Memory B cell (primary cell): ENCODE measurements at regions not wholly inside any gene's neighbourhood (a gene's known extent, or its start where the extent isn't known, plus 50 kb on each side); places are given as distances from the start of the nearest gene placed in this dataset.

ENCODE experiments used
- ATAC-seq: fragments of 150-1000 bp; cut with Tn5 transposase; 2 replicates; pipeline ENCODE4 v1.10.0; 2021; ENCODE audit warnings: low read depth, mild to moderate bottlenecking, moderate library complexity
- DNase-seq, 2 donors: peaks; one replicate each; pipeline ENCODE4 v3.0.0; 2022; ENCODE audit warnings: low spot score in 2 of 2
- H3K27ac Mint-ChIP-seq: one replicate; pipeline ENCODE4 v1.8.0; 2022; ENCODE audit warnings: mild to moderate bottlenecking, moderate library complexity, mixed read lengths
- H3K27me3 Mint-ChIP-seq: one replicate; pipeline ENCODE4 v1.8.0; 2022; ENCODE audit warnings: mixed read lengths
- H3K36me3 Mint-ChIP-seq: one replicate; pipeline ENCODE4 v1.8.0; 2022; ENCODE audit warnings: mild to moderate bottlenecking, mixed read lengths
- H3K4me1 Mint-ChIP-seq: one replicate; pipeline ENCODE4 v1.8.0; 2022; ENCODE audit warnings: mixed read lengths
- H3K4me3 Mint-ChIP-seq: one replicate; pipeline ENCODE4 v1.8.0; 2022; ENCODE audit warnings: mild to moderate bottlenecking, moderate library complexity, mixed read lengths
- H3K9me3 Mint-ChIP-seq: one replicate; pipeline ENCODE4 v1.8.0; 2022; ENCODE audit warnings: mixed read lengths

DNA sequence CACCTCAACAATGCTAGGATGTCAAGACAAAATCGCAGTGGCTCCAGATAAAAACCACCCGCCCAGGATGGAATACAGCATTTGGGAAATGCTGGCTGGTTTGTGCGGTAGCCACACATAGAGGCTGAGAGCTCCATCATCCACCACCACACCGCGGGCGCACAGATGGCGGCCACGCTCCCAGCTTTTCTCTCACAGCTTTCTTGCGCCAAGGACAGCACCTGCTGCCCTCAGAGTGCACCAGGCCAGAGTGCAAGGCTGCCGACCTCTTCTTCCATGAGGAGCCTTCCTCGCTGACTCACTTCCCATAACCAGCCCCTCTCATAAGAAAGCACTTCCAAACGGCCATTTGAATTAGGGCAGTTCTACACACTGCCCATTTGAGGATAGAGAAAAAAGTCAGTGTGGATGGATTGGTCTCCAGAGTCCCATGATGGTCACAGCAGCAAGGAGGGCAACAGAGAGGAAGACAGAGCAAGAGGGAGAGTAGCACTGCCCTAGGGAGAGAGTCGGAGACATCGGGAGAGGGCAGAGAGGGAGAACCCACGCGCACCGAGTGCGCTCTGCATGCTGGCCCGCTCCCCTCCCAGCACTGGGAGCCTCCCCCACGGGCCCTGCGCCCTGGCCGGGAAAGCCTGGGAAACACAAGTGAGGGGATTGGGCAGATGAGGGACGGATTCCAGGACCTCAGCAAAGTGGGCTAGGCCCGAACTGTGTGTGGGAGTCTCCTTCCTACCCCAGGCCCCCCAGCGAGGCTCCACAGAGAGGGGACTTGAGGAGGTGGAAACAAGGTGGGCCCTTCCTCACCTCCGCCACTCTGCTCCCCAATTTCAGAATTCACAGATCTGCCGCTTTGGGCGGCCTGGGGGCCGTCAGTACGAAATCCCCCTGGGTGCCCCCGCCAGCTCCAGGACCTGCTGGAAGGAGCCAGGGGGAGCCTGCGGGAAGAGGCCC lies 156.9 kb downstream of the USP12 start:
- Mint-ChIP-seq H3K27ac (no peak overlapping the region), H3K9me3 (no peaks in the 10 kb centered on the region), H3K4me3 (no peak overlapping the region), H3K36me3 (no peaks in the 10 kb centered on the region), H3K4me1 (no peaks in the 10 kb centered on the region), H3K27me3 (peaks cover 3% of the 10 kb centered on the region)
- no peak for DNase-seq
- no peak for ATAC-seq

DNA sequence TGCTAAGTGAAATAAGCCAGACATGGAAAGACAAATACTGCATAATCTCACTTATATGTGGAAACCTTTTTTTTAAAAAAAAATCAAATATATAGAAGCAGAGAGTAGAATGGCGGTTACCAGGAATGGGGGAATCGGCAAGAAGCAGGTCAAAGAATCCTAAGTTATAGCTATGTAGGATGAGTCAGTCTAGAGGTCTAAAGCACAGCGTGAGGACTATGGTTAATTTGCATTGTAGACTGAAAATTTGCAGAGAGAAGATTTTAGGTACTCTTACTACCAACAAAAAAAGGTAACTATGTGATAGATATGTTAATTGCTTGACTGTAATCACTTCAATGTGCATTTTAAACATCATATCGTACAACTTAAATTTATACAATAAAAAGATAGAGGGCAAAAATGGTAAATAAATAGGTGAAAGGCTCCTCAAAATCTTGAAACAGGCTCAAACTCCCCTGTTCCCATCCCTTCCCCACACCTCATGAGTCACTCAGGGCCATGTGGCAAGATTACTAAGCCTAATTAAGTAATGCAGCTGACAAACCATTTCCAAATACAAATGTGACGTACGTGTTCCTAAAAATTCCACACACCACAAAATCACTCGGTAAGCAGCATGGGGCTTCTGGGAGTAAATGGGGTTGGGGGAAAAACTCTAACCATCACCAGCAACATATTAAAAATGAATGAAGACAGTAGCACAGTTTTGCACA lies 159.0 kb downstream of the USP12 start:
- H3K36me3 Mint-ChIP-seq: no peaks in the 10 kb centered on the region
- peaks cover under 1% of the 10 kb centered on the region for H3K4me1 Mint-ChIP-seq
- peaks cover 2% of the 10 kb centered on the region for H3K27me3 Mint-ChIP-seq
- DNase-seq: no peak
- no peak for ATAC-seq
- H3K27ac Mint-ChIP-seq: no peak overlapping the region
- no peak overlapping the region for H3K4me3 Mint-ChIP-seq
- H3K9me3 Mint-ChIP-seq: no peaks in the 10 kb centered on the region

DNA sequence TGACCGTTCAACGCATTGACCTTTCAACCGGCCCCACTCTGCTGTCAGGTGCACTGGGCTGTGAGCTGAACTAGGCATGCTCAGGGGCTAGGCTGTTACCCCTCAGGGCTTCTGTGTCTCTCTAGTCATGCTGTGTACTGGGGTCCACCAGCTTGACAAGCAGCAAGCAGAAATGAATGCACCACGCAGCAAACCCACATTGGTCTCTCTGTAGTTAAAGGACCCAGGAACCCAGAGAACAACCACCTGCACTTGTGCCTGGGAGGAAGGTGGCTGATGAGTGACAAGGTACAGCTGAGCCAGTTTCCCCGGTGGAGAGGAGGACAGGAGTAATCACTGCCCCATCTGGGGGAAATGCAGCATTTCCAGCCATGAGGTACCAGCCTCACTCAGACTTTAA lies 159.9 kb downstream of the USP12 start:
- Mint-ChIP-seq H3K36me3 (no peaks in the 10 kb centered on the region), H3K9me3 (no peaks in the 10 kb centered on the region), H3K4me3 (no peak overlapping the region), H3K4me1 (peaks cover 3% of the 10 kb centered on the region), H3K27ac (no peak overlapping the region), H3K27me3 (peaks cover 7% of the 10 kb centered on the region)
- no peak for DNase-seq
- ATAC-seq: no peak

DNA sequence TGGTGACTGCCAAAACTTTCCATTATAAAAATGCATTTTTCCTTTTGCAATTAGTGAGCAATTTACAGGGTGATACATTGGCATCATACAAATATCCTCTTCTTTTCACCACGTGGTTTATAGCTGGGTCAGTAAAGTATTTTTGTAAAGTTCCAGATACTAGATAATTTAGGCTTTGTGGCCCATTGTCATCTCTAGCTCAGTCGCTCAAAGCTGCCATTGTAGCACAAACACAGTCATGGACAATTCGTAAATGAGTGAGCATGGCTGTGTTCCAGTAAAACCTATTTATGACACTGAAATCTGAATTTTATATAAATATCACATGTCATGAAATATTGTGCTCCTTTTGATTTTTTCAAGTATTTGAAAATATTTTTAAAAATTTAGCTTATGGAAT lies 162.9 kb downstream of the USP12 start:
- no peaks in the 10 kb centered on the region for H3K36me3 Mint-ChIP-seq
- no peak overlapping the region for H3K4me3 Mint-ChIP-seq

DNA sequence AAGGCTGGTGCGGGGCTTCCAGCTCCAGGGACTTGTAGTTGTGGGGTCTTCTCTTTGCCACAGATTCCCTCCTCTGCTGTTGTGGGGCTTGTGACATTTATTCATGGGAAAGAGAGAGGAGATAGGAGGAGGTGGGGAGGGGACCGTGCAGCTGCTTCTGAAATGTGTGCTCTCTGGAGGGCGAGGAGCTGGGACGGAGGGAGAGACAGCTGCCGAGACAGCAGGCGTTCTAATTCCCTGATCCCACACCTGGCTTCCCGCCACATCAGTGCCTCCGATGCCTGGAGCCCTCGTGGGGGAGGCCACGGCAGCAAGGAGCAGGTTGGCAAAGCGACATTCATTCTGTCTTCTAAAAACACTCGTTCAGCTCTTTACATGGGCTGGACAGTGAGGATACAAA lies 164.4 kb downstream of the USP12 start:
- H3K9me3 Mint-ChIP-seq: peaks cover 2% of the 10 kb centered on the region
- H3K27me3 Mint-ChIP-seq: peaks cover 14% of the 10 kb centered on the region
- no peaks in the 10 kb centered on the region for H3K36me3 Mint-ChIP-seq
- H3K4me1 Mint-ChIP-seq: peaks cover 6% of the 10 kb centered on the region
- ATAC-seq (no peak), DNase-seq (no peak)
- no peak overlapping the region for H3K4me3 Mint-ChIP-seq
- H3K27ac Mint-ChIP-seq: no peak overlapping the region

More for the DNA sequence above, 162.9 kb downstream of the USP12 start:
- Mint-ChIP-seq H3K4me1 (peaks cover 6% of the 10 kb centered on the region), H3K9me3 (no peaks in the 10 kb centered on the region), H3K27me3 (peaks cover 14% of the 10 kb centered on the region), H3K27ac (no peak overlapping the region)
- DNase-seq (no peak), ATAC-seq (no peak)

DNA sequence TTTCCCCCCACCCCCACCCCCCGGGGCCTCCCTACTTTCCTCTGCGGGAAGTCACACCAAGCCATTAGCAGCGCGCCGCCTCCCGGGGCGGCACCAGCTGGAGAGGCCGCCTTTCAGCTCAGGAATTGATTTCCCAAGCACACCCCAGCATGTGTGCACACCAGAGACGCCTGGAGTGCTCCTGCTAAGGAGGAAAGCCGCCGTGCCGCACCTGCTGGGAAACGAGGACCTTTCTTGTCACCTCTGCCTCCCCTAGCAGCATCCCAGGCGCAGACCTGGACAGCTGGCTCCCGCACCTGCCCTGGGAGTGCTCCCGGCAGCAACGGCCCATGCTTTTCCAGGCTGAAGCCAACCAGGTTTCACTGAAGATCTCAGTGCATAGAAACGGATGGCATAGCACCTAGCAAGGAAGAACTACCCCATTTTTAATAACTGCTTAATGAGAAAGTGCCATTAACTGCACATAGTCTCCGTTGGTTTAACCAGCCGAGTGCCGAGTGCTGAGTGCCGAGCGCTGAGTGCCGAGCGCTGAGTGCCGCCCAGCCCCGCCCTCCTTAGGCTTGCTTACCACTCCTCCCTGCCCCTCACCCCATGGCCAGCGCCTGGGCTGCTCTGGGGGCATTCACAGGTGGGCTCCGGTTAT lies 165.0 kb downstream of the USP12 start:
- Mint-ChIP-seq H3K36me3 (no peaks in the 10 kb centered on the region), H3K27ac (no peak overlapping the region), H3K27me3 (peaks cover 14% of the 10 kb centered on the region), H3K4me3 (peak overlapping the region; percentile 43), H3K4me1 (peaks cover 11% of the 10 kb centered on the region), H3K9me3 (peaks cover 2% of the 10 kb centered on the region)
- DNase-seq: no peak
- peak; percentile 42 for ATAC-seq

DNA sequence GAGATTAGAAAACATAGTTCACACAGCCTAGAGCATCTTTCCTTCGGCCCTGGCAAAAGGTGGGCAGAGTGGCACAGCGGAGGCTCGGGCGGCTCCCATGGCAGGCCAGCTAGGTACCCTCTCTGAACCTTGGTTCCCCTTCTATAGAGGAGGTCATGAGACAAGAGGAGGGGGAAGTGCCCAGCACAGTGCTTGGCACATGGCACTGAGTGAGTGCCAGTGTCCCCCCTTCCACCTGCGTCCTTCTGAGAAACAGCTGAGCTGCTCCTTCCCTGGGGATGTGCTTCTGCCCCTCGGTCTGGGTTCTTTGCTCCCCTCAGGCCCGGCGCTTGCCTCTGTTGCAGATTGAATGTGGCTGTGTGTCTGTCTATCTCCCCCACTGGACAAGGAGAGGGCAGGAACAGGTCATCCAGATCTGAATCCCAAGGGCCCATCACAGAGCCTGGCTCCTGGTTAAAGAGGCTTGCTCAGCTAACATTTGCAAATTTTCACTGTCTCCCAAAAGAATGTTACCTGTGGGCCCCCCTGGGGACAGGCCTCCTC lies 165.6 kb downstream of the USP12 start:
- peaks cover 2% of the 10 kb centered on the region for H3K9me3 Mint-ChIP-seq
- no peaks in the 10 kb centered on the region for H3K36me3 Mint-ChIP-seq
- DNase-seq (no peak), ATAC-seq (no peak)
- peaks cover 14% of the 10 kb centered on the region for H3K27me3 Mint-ChIP-seq
- H3K4me1 Mint-ChIP-seq: peaks cover 16% of the 10 kb centered on the region
- H3K27ac Mint-ChIP-seq: no peak overlapping the region
- no peak overlapping the region for H3K4me3 Mint-ChIP-seq

DNA sequence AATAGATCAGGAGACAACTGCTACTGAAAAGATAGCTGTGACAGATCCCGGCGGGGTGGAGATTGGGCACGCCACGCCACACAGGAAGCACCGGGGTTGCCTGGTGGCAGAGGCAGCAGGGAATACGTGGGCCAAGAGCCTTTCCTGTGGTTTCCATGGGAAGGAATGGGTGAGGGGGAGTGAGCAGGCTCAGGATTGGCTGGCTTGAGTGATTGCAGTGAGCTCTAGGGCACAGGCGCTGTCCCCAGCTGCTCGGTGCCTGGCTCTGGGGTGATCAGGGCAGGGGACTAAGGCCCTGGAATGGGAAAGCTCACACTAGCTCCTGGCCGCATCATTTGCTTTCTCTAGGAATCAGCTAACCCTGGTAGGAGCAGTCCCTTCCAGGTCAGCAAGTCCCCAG lies 166.1 kb downstream of the USP12 start:
- H3K27me3 Mint-ChIP-seq: peaks cover 14% of the 10 kb centered on the region
- H3K9me3 Mint-ChIP-seq: peaks cover 2% of the 10 kb centered on the region

DNA sequence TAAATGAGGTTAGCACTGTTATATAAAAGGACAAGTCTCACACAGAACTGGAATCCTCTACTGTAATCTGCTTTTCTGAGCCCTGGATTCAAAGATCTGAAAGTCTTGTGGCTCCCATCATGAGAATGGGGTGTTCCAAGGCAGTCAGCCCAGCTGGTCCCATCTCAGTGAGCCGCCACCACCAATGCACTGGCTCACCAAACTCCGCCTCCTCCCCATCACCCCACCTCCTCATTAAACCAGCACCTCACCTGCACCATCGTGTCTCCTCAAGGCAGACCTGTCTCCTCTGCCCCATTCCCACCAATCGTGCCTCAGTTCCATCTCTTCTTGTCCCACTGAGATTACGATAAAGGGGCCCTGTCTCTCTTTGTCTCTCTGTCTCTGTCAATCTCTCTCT lies 166.7 kb downstream of the USP12 start:
- Mint-ChIP-seq H3K4me3 (no peak overlapping the region), H3K27me3 (peaks cover 14% of the 10 kb centered on the region), H3K9me3 (peaks cover 2% of the 10 kb centered on the region), H3K36me3 (no peaks in the 10 kb centered on the region), H3K4me1 (peaks cover 20% of the 10 kb centered on the region), H3K27ac (no peak overlapping the region)
- DNase-seq: no peak
- ATAC-seq: no peak

More for the DNA sequence above, 166.1 kb downstream of the USP12 start:
- no peak overlapping the region for H3K4me3 Mint-ChIP-seq
- no peaks in the 10 kb centered on the region for H3K36me3 Mint-ChIP-seq
- H3K27ac Mint-ChIP-seq: no peak overlapping the region
- DNase-seq (no peak), ATAC-seq (no peak)
- peaks cover 20% of the 10 kb centered on the region for H3K4me1 Mint-ChIP-seq

DNA sequence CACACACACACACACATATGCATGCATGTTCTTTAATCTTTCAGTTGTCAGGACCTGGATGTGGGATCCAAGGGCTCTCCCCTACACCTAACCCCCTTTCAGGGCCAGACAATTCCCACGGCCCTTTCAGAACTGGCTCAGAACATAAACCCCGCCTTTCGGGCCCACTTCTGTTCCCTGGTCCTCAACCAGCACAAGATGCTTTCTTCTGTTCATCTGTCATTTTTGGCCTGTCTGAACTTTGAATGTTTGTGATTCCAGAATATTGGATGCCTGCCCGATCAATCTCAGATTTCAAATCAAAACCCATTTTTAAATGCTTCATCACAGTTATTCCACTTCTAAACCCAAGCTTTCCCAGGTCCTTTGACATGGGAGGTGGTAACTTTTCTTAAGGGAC lies 167.3 kb downstream of the USP12 start:
- ATAC-seq (no peak), DNase-seq (no peak)
- peaks cover 20% of the 10 kb centered on the region for H3K4me1 Mint-ChIP-seq
- peaks cover 2% of the 10 kb centered on the region for H3K9me3 Mint-ChIP-seq
- H3K36me3 Mint-ChIP-seq: no peaks in the 10 kb centered on the region
- H3K4me3 Mint-ChIP-seq: no peak overlapping the region
- peaks cover 14% of the 10 kb centered on the region for H3K27me3 Mint-ChIP-seq
- no peak overlapping the region for H3K27ac Mint-ChIP-seq

DNA sequence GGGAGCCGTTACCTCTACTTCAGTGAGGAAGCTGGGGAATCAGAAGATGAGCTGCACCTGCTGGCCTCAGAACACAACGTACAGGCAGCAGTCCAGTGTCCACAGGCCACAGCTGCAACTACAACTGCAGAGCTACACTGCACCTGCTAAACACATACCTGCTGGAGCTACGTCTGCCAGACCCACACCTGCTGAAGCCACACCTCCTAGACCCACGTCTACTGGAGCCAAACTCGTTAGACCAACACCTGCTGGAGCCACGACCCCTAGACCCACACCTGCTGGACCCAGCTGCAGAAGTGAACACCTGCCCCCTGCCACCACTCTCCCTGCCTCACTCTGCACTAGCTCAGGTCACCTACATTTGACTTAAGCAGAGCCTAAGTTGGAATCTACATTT lies 169.9 kb downstream of the USP12 start:
- Mint-ChIP-seq H3K36me3 (no peaks in the 10 kb centered on the region), H3K27ac (no peak overlapping the region), H3K27me3 (peaks cover 8% of the 10 kb centered on the region), H3K4me3 (no peak overlapping the region), H3K4me1 (peaks cover 36% of the 10 kb centered on the region), H3K9me3 (peaks cover 2% of the 10 kb centered on the region)
- DNase-seq: no peak
- peak; percentile 34 for ATAC-seq

DNA sequence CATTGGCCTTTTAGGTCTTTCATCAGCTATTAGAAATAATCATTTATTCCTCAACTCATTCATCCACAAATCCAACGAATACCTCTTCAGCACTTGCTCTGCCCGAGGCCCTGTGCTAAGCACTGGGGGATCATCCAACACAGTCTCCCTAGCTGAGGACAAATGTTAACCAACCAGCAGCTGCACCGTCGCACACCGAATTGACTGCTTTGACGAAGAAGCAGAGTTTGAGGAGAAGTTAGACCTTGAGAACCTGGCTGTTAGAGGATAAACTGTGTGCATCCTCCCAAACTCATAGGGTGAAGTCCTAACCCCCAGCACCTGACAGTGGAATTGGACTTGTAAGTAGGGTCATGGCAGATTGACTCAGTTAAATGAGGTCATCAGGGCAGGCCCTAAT lies 170.9 kb downstream of the USP12 start:
- ATAC-seq (no peak), DNase-seq (no peak)
- Mint-ChIP-seq H3K27ac (no peak overlapping the region), H3K9me3 (peaks cover 2% of the 10 kb centered on the region), H3K27me3 (peaks cover 7% of the 10 kb centered on the region), H3K36me3 (no peaks in the 10 kb centered on the region), H3K4me1 (peaks cover 40% of the 10 kb centered on the region), H3K4me3 (no peak overlapping the region)

DNA sequence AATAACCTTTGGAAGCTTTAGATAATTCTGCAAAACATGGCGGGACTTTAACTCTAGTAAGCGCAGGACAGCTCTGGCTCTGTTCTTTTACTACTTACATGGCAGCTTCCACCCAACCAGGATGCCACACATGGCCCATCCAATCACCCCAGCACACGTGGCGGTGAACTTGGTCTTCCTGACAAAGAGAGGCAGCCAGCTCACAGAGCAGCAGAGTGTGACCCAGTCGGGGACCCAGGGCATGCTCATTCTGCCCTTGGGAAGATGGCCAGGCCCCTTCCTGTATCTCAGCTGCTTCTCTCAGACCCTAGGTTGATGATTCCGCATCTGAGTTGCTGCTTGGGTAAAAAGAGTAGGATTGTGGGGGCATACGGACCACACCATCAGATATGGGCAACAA lies 172.1 kb downstream of the USP12 start:
- Mint-ChIP-seq H3K4me1 (peaks cover 41% of the 10 kb centered on the region), H3K27ac (no peak overlapping the region), H3K27me3 (no peaks in the 10 kb centered on the region), H3K36me3 (no peaks in the 10 kb centered on the region), H3K4me3 (no peak overlapping the region), H3K9me3 (peaks cover 2% of the 10 kb centered on the region)
- ATAC-seq (no peak), DNase-seq (no peak)

DNA sequence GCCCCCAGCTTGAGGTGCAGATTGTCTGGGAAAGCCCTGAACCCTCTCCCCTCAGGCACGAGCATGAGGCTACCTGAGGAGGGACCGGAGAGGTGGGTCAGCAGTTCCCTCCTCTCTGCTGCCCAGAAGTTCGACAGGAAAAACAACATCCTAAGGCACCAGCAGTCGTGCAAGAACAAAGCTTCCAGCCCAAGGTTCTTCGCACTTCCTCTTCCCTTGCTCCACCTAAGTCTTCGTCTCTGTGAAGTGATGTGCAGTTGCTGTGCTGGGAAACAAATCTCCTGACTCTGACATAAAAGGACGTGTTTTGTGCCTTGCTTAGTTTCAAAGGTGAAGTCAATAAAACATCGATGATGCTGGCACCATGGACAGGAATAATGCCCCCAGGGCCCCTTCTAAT lies 173.3 kb downstream of the USP12 start:
- H3K27ac Mint-ChIP-seq: no peak overlapping the region
- H3K9me3 Mint-ChIP-seq: peaks cover 2% of the 10 kb centered on the region
- no peaks in the 10 kb centered on the region for H3K36me3 Mint-ChIP-seq
- ATAC-seq (no peak), DNase-seq (no peak)
- peaks cover 41% of the 10 kb centered on the region for H3K4me1 Mint-ChIP-seq
- H3K4me3 Mint-ChIP-seq: peak overlapping the region; percentile 49
- no peaks in the 10 kb centered on the region for H3K27me3 Mint-ChIP-seq
